SKM-1 (cell line): ENCODE measurements at regions not wholly inside any gene's neighbourhood (a gene's known extent, or its start where the extent isn't known, plus 50 kb on each side); places are given as distances from the start of the nearest gene placed in this dataset.

Experiments used
- DNase-seq: peaks from one replicate; lab custom pipeline; 2025; ENCODE audit not compliant: unreplicated experiment; lab: John Stamatoyannopoulos, UW

DNA sequence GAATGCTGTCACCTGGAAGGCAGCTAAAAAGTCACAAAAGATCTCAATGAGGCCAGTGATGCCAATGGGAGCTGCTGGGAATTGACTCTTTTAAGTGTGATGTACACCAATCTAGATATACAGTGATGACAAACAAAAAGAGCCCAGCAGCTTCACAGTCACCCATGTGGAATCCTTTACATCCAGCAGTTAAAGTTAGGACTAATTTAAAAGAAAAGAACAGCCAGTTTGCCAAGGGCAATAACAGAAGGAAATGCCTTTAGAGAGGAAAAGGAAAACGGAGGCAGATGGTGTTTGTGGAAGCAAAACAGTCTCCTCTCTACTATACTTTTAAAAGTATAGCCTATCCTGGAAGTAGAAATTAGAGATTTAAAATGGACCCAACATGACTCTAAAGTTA lies 873.5 kb downstream of the EPHA7 start:
- DNase-seq = no peak

DNA sequence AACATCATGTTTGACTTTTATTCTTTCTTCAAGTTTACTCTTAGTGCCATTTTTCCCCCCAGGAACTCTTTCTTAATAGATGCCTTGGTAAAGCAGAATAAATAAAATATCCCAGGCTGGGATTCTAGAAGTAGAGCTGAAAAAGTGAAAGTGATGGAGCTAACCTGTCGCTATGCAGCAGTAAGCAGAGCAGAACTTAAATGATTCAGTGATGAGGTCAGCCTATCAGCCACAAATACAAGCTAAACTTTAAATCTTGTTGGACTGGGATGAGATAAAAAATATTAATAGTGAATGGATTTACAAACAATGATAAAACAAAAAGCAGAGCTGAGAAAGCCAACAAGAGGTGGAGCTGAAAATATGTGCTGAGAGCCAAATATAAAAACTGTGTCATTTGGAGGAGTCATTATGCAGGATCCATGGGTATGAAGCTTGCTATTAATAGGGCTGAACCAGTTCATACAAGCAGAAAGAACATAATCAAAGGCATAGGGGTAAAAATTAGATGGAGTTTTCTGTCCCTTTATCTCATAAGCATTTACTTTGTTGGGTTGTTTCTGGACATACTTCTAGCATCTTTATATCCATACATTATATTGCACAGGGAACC lies 877.8 kb downstream of the EPHA7 start:
- no peak for DNase-seq

DNA sequence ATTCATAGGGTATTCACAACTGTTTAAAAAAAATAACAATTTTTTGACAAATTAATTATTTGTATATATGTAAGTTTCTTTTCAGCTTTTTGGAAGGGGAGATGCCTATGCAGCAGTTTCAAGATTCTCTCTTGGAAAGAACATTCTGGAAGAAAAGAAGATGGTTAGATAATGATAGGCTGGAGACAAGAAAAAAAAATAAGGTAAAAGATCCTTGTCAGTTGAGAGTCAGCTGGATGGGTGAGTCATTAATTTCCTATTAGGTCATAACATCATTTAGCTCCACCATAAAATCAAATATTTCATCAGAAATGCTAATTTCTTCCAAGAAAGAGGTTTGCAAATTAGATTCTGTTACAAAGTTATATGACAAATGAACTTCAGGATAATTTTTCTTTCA lies 880.4 kb downstream of the EPHA7 start:
- DNase-seq = no peak

DNA sequence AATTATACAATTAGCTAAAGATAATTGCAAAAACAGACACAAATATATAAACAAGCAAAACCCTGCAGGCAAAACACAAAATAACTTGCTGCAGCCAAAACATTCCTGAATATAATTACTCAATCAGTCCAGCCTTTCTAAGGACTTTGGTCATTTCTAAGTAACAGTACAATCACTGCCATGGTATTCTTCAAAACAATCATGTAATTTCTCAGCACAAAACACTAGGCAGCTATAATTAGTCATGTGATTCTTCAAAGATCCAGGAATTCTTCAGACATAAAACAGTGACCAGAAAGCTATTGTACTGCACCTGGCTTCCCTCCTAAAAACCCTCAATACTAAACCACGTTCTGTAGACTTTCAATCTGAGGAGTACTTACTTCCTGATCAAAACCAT lies 881.1 kb downstream of the EPHA7 start:
- no peak for DNase-seq

DNA sequence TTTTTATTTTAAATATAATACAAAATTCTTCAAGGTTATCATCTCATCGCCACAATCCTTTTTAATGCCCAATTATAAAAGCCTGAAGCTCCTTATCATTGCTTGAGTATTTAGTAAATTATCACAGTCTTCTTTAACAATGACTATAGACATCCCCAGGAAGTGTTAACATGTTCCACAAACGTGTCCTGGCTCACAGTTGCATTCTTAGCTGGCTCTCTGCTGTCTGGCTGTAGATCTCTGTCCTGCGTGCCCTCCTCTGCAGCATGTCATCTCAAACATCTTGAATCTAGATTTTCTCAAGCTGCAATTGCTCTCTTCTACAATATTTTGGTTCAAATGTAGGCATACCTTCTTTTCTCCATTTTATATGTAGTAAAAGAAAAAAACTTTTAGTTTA lies 885.2 kb downstream of the EPHA7 start:
- no peak for DNase-seq

DNA sequence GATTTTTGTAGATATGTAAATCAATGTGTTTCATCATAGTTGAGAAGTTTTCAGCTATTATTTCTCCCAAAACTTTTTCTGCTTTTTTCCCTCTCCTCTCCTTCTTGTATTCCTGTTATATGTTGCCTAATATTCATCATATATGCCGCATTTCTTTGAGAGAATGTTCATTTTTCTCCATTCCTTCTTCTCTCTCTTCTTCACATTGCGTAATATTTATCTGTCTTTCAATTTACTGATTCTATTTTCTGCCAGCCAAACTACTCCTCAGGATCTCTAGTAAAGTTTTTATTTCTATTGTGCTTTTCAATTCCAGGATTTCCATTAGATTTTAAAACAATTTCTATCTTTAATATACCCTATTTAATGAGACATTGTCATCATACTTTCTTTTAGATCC lies 896.8 kb downstream of the EPHA7 start:
- no peak for DNase-seq

DNA sequence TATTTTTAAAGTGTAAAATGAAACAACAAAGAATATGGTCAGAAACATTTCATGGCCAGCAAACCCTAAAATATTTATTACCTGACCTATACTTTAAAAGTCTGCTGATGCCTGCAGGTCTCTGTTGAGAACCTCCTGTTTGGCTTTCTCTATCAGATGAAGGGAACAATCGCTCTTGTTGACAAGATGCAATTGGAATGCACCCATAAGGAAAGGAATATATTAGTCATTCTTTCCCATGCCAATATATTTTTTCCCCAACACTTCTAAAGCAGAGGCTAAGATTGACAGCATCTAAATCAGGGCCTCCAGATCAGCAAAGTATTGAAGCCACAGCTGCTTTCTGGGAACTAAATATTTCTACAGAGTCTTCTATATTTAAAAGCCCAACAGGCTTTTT lies 897.8 kb downstream of the EPHA7 start:
- DNase-seq = no peak

DNA sequence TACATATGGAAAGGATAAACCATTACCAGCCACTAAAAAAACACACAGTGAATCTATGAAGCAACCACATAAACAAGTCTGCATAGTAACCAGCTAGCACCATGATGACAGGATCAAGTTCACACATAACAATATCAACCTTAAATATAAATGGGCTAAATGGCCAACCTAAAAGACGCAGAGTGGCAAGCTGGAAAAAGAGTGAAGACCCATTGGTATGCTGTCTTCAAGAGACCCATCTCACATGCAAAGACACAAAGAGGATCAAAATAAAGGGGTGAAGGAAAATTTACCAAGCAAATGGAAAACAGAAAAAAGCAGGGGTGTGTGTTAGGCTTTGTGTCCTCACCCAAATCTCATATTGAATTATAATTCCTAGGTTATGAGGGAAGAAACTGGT lies 909.2 kb downstream of the EPHA7 start:
- DNase-seq = no peak

DNA sequence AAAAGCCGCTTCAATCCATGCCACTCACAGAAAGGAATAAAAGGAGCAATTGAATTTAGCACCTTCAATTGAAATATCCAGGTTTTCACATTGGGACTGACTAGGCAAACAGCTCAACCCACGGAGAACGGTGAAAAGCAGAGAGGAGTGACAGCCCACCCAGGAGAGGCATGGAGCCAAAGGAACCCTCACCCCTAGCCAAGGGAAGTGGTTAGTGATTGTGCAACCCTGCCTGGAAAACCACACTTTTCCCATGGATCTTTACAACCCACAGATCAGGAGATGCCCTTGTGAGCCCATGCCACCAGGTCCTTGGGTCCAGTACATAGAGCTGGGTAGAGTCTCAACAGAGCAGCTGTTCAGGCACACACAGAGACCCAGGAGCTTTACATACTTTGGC lies 911.8 kb downstream of the EPHA7 start:
- DNase-seq = no peak

DNA sequence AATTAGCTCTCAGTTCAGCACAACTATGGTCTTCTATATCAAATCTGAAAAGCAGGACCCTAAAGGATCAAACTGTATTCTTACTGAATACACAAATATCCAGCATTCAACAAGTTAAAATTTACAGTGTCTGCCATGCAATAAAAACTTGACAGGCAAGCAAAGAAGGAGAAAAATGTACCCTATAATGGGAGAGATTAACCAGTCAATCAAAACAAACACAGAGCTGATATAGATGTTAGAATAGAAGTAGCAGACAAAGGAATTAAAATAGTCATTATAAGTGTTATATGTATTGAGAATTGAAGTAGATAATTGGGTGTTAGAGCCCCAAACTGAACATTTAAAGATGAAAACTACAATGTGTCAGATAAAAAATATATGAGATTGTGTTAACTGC lies 914.9 kb downstream of the EPHA7 start:
- no peak for DNase-seq

DNA sequence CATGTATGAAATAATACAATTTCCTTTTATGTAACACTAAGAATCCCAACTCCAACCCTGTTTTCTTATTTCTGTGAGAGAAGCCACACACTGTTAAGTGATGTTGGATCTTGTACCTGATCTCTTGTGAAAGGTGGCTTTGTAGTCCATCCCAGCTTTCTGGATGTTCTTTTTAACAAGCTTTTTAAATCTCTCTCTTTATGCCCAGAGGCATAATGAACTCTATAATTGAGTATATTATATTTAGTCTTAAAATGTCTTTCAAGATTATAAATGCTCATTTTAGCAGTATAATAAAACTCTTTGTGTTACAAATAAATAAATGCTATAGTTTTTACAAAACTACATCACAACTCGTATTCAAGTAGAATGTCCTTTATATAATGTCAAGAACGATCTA lies 922.1 kb downstream of the EPHA7 start:
- no peak for DNase-seq

DNA sequence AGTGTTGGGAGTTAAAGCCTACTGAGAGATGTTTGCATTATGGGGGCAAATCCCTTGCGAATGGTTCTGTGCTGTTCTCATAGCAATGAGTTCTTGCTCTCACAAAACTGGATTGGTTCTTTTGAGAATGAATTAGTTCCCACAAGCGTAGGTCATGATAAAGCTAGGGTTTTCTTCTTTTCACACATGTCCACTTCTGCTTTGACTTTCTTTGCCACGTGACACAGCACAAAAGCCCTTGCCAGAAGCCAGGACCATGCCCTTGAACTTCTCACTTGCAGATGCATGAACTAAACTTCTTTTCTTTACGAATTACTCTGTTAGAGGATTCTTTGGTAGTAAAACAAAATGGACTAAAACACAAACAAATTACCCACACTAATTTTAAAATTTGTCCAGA lies 922.8 kb downstream of the EPHA7 start:
- DNase-seq = no peak

DNA sequence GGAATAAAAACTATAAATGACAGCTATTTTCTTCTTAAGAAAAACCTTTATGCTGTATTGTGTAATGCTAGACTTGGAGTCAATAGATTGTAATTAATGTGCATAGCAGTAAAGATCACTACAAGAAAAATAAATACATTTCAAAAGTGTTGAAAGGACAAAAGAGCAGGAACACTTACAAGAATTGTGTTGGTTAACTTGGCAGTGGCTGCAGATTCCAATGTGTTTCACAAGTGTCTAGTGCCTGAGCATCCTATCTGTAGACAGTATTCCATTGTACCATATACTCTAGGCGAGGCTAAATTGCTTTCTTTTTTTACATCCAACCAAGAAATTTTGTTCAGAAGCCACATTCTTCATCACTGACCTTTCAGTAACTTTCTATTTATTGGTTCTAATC lies 924.1 kb downstream of the EPHA7 start:
- DNase-seq = no peak

DNA sequence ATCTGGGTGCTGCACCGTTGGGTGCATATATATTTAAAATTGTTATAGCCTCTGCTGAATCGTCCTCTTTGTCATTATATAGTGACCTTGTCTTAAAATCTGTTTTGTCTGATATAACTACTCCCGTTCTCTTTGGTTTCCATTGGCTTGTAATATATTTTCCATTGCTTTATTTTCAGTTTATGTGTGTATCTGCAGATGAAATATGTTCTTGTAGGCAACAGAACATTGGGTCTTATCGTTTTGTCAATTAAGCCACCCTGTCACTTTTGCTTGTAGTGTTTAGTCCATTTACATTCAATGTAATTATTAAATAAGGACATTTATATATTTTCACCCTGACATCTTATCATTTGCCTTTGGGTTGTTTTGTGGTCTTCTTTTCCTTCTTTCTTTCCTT lies 933.9 kb downstream of the EPHA7 start:
- no peak for DNase-seq

DNA sequence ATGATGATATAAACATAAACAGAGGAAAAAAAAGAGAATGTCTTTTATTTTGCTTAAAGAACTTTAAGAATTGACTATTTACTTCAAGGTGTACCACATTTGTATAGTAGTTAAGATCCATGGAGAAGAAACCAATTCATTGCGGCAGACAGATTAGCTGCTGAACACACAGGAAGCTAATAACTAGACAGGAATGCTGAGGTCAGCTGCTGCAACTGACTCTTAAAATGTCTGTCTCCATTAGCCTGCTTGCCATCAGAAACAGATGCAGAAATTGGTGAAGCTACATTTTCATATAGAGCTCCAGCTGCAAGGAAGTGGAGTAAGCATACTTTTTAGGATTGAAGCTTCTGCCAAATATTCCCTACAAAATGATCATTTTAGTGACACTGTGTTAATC lies 939.5 kb downstream of the EPHA7 start:
- DNase-seq = no peak

DNA sequence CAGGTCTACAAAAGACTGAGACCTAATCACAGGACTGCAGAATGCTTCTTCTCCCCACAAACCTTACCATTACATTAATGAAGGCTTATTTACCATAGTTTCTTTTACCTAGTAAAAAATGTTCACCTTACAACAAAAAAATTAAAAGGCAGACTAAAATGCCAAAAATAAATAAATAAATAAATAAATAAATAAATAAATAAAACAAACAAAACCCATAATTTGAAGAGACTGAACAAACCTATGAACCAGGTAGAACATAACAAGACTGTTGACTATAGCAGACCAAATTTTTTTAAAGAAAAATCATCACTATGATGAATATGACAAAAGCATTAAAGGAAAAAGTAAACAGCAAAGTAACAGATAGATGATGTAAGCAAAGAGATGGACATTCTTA lies 946.3 kb downstream of the EPHA7 start:
- DNase-seq = no peak

DNA sequence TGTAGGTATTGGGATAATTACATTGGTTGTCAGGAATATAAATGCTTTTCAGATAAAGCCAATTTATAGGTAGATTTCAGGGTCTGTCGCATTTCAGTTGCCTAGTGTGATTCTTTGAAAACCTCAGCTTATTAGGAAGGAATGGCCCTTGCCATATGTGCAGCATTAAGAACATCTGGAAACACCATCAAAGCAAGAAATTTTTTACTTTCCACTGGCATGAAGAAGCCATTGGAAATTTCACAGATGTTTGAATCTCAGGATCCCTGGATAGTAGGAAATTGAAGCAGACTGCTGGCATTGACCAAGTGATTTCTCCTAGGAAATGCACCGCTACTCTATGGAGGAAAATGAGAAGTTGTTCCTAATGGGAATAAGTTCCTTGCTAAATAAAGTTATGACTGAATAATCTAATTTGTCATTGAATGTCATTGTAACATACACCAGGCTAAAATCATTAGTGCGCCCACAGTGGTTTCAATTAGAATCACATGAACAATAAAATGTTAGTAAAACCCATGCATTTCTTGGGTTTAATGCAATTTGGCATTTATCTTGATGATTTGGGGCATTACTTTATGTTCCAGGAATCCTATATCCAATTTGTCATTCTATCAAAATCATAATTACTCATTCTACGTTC lies 950.1 kb downstream of the EPHA7 start:
- no peak for DNase-seq

DNA sequence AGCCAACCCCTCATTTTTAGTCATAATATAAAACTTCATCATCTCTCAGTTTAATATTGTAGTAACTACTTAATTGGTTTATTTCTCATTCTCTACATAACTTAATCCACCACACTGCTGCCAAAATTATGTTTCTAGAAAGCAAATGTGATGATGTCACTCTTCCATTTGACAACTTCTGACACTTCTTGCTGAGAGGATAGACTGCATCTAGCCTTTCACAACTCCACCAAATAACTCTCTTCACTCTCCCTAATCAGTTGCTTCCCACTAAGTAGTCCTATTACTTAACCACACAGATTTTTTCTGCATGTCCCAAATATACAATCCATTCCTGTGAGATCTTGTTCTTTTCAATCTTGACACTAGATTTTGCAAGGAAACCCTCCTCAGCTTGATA lies 951.3 kb downstream of the EPHA7 start:
- DNase-seq = no peak

DNA sequence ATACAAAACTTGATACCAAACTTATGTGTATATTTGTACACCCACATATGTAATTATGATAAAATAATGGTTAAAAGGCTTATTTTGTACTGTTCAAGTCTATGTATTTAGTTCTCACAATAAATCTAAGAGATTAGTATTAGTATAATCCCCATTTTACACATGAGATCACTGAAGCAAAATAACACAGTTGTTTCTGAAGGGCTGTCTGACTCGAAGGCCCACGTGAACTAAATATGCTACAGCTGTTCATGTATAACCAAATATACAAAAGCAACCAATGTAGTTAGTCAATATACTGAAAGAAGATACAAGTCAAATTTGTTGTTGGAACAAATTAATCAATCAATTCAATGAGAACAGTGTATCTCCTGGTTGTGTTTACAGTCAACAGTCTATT lies 959.2 kb downstream of the EPHA7 start:
- no peak for DNase-seq

DNA sequence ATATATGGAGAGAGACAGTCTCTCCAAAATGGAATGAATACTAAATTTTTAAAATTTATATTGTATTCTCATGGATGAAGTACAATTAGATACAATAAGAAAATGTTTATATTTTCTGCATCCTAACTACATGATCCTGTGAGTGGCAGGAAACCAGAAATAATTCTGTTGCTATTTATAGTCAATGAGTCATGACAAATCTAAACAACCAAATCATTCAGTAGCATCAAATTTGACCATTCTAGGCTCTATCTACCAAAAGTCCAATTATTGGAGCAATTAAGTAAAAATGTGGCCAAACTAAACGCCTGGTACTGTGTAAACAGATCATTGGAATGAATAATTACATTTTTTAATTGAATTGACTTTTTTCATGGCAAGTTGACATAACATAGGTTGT lies 959.8 kb downstream of the EPHA7 start:
- DNase-seq = no peak

DNA sequence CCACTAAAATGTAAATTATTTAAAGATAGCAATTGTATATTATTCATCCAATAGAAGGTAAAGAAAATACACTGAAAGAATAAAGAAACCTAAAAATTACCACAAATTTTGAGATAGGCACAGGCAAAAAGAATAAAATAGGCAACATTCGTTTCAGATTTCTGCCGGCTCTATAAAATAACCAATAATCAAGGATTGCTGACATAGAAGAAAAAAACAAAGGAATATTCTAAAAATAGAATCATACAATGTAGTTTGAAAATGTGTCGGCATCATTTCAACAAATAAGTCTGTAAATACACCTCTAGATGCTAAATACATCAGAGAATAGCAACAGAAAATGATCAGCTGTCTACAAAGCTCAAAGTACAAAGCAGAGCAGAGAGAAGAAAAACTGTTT lies 973.3 kb downstream of the EPHA7 start:
- no peak for DNase-seq

DNA sequence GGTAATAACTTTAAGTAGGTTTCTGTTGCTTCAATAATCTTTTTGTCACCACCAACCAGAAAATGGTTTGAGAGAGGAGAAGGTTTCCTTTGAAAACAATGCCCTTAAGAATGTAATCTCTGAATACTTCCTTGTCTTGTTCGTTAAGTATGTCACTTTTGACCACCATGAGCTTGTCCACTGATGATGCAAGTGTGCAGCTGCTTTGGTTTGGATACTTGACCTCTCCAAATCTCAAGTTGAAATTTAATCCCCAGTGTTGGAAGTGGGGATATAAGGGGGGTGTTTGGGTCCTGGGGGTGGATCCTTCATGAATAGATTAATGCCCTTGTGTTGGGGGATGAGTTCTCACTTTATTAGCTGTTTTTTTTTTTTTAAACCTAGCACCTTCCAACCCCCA lies 985.4 kb downstream of the EPHA7 start:
- no peak for DNase-seq

DNA sequence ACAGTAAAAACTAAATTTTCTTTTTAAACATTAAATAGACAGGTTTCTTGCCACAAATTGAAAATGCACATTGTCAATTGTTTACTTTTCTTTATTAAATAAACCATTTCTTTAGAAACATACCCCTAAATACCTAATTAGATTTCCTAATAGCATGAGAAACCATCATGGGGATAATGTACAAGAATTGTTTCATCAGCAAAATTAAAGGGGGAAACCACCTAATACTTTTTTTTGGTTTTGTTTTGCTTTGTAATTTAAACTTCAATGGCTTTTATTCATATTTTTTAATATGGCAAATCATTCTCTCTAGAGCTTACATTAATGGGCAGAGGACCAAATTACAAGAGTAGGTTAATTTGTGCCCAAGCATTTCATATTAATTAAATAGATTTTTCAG lies 987.9 kb downstream of the EPHA7 start:
- DNase-seq = no peak
